ENCODE measurements at regions not wholly inside any gene's neighbourhood (a gene's known extent, or its start where the extent isn't known, plus 50 kb on each side); places are given as distances from the start of the nearest gene placed in this dataset.

DNA sequence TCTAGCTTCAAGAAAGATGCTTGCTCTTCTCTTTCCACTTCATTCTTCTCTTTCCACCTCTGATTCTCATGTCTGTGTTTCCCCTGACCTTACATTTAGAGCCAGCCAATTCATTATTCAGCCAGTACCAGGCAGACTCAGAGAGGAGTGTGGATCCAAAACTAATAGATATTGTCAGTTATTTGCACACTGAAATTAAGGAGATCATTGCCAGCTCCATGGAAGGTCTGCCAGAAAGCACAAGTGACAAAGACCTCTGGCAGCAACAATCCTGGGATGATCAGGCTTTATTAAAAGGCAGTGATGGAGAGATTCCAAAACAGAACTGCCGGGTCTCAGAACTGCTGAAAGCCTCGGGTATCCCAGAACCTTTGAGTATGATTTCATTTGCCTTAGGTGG lies 749.4 kb downstream of the XPNPEP1 start:
- intact Hi-C loops (cut with DNase I; ENCODE audit: low total_unique reads), result no loop called here
- no peak for DNase-seq
- H3K9me3 ChIP-seq, result no peaks in the 10 kb centered on the region
- H3K4me1 ChIP-seq, result no peaks in the 10 kb centered on the region
- TF ChIP-seq, protein P1, sequence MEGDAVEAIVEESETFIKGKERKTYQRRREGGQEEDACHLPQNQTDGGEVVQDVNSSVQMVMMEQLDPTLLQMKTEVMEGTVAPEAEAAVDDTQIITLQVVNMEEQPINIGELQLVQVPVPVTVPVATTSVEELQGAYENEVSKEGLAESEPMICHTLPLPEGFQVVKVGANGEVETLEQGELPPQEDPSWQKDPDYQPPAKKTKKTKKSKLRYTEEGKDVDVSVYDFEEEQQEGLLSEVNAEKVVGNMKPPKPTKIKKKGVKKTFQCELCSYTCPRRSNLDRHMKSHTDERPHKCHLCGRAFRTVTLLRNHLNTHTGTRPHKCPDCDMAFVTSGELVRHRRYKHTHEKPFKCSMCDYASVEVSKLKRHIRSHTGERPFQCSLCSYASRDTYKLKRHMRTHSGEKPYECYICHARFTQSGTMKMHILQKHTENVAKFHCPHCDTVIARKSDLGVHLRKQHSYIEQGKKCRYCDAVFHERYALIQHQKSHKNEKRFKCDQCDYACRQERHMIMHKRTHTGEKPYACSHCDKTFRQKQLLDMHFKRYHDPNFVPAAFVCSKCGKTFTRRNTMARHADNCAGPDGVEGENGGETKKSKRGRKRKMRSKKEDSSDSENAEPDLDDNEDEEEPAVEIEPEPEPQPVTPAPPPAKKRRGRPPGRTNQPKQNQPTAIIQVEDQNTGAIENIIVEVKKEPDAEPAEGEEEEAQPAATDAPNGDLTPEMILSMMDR (IDR thresholded peaks at IDR 0.05), result no peak
- no peak overlapping the region for H3K27ac ChIP-seq
- no peaks in the 10 kb centered on the region for H3K27me3 ChIP-seq
- no peaks in the 10 kb centered on the region for H3K36me3 ChIP-seq
- no peak overlapping the region for H3K4me3 ChIP-seq

DNA sequence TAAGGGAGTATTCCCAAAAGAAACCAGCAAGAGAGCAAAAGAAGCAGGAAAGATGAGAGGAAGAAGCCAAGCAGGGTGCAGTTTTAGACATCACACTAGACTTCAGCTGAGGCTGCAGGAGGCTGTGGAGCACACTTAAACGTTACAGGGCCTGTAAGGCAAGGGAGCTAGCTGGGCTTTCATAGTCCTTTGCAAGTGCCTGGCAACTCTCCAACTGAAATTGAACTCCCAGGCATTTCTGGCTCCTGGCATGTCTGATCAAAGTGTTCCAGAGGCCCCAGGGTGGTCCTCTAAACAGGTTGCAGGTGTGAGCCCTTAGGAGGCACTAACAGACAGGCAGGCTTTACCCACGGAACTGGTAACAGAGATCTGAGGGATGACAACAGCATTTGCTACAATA lies 750.2 kb downstream of the XPNPEP1 start:
- H3K27ac ChIP-seq, result no peak overlapping the region

DNA sequence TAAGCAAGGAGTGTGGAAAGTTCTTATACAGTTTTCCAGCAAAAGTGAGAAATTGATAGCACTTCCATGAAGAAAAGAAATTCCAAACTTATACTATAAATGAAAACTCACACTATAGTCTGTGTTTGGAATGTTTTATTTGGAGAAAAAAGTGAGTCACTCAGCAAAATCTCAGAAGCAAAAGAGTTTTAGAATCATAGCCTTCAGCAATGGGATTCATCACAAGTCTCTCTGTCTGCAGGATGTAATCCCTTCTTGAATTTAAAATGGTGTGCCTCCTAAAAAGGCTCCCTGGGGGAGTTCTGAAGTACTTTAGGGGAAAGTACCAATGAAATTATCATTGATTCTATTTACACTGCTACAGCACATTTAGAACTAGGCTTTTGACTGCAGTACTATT lies 756.4 kb downstream of the XPNPEP1 start:
- Histone ChIP-seq H3K36me3 (no peaks in the 10 kb centered on the region), H3K4me3 (no peak overlapping the region), H3K9me3 (no peaks in the 10 kb centered on the region), H3K27ac (no peak overlapping the region), H3K4me1 (no peaks in the 10 kb centered on the region), H3K27me3 (no peaks in the 10 kb centered on the region)
- TF ChIP-seq, protein P1 (IDR thresholded peaks at IDR 0.05), result no peak
- DNase-seq, result no peak
- intact Hi-C loops (cut with DNase I; ENCODE audit: low total_unique reads), result no loop called here

More for the DNA sequence above, 750.2 kb downstream of the XPNPEP1 start:
- no peak overlapping the region for H3K4me3 ChIP-seq
- no peak for DNase-seq
- H3K36me3 ChIP-seq, result no peaks in the 10 kb centered on the region
- H3K4me1 ChIP-seq, result no peaks in the 10 kb centered on the region
- intact Hi-C loops (cut with DNase I; ENCODE audit: low total_unique reads), result no loop called here
- no peaks in the 10 kb centered on the region for H3K9me3 ChIP-seq
- TF ChIP-seq, protein P1 (IDR thresholded peaks at IDR 0.05), result no peak
- H3K27me3 ChIP-seq, result no peaks in the 10 kb centered on the region

DNA sequence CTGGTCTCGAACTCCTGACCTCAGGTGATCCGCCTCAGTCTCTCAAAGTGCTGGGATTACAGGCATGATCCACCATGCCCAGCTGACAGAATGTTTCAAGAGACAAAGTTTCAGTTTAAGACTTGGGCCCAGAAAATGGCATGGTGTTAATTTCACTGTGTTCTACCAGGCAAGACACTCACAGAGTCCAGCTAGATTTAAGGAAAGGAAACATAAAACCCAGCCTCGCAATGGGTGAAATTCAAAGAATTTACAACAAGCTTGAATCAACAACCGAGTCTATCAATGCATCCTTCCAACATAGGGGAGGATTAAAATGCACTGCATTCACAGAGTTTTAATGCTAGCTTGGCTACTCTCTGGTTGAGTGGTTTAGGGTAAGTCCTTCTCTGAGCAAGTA lies 764.0 kb downstream of the XPNPEP1 start:
- TF ChIP-seq, protein P1 (IDR thresholded peaks at IDR 0.05), result no peak
- H3K9me3 ChIP-seq, result no peaks in the 10 kb centered on the region
- intact Hi-C loops (cut with DNase I; ENCODE audit: low total_unique reads), result no loop called here
- H3K36me3 ChIP-seq, result no peaks in the 10 kb centered on the region
- no peak overlapping the region for H3K4me3 ChIP-seq
- H3K27me3 ChIP-seq, result no peaks in the 10 kb centered on the region
- no peak overlapping the region for H3K27ac ChIP-seq
- no peak for DNase-seq
- H3K4me1 ChIP-seq, result no peaks in the 10 kb centered on the region

DNA sequence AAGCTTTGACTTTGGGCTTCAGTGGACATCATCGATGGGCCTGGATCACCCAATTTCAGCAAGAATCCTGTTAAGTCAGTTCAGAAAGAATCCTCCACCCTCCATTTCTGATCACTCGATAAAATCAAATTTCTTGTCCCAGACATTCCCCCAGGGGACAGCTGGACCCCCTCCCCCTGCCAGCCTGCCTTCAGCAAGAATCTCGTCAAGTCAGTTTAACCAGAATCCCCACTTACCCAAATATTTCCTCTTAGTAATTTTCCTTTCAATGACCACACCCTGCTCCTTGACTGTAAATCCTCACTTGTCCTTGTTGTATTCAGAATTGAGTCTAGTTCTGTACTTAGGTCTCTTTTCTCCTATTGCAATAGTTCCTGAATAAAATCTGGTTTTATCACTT lies 766.9 kb downstream of the XPNPEP1 start:
- Histone ChIP-seq H3K27me3 (no peaks in the 10 kb centered on the region), H3K4me3 (no peak overlapping the region), H3K27ac (no peak overlapping the region), H3K9me3 (no peaks in the 10 kb centered on the region), H3K36me3 (no peaks in the 10 kb centered on the region), H3K4me1 (no peaks in the 10 kb centered on the region)
- intact Hi-C loops (cut with DNase I; ENCODE audit: low total_unique reads), result no loop called here
- TF ChIP-seq, protein P1 (IDR thresholded peaks at IDR 0.05), result no peak
- no peak for DNase-seq

DNA sequence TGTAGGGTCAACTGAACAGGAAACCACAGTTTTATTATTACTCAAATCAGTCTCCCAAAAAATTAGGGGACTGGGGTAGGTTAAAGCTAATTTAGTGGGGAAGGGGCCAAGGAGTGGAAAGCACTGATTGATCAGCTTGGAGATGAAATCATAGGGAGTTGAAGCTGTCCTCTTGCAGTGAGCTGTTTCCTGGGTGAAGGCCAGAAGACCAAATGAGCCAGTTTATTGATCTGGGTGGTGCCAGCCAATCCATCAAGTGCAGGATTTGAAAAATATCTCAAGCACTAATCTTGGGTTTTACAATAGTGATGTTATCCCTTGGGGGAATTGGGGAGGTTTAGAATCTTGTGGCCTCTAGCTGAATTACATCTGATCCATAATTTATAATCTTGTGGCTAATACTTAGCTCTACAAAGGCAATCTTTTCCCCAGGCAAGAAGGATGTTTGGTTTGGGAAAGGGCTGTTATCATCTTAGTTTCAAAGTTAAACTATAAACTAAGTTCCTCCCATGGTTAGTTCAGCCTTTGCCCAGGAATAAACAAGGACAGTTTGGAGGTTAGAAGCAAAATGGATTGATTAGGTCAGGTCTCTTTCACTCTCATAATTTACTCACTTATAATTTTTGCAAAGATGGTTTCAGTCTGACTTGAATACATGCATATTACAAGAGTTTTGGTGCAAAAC lies 773.5 kb downstream of the XPNPEP1 start:
- intact Hi-C loops (cut with DNase I; ENCODE audit: low total_unique reads), result no loop called here
- Histone ChIP-seq H3K4me3 (no peak overlapping the region), H3K9me3 (no peaks in the 10 kb centered on the region)

More for the DNA sequence above, 773.5 kb downstream of the XPNPEP1 start:
- no peak overlapping the region for H3K27ac ChIP-seq
- no peaks in the 10 kb centered on the region for H3K36me3 ChIP-seq
- H3K27me3 ChIP-seq, result no peaks in the 10 kb centered on the region
- TF ChIP-seq, protein P1 (IDR thresholded peaks at IDR 0.05), result no peak
- DNase-seq, result no peak
- no peaks in the 10 kb centered on the region for H3K4me1 ChIP-seq
